ENCODE measurements at regions not wholly inside any gene's neighbourhood (a gene's known extent, or its start where the extent isn't known, plus 50 kb on each side); places are given as distances from the start of the nearest gene placed in this dataset.

DNA sequence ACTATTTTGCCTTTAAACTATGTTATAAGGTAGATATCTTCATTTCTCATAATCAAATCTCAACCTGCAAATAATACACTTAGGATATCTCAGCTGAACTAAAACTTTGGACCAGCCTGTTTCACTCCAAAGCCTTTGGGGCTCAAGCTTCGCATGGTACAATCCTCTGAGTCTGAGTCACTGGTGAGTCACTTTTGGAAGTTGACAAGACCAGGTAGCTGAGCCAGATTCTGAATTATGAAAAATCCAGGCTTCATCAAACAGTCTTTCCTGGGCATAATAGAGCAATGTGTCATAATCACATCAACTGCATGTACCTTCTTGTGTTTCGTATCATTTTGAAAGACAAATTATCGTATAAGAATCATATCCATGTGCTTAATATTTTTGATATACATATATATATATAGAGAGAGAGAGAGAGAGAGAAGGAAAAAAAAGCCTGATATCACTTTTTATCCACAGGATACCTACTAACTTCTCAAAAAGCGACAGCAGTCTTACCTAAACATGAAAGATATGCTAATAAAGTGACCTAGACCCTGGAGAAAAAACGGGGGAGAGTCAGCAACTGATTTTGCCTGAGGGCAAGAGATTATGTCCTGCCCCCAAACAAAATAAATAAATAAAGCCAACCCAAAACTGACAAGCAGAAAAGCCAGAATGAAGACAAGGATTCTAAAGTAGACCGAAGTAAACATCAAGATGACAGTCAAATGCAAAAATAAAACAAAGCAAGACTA is 263.9 kb upstream of the TGFBR2 start:
- 44% methylated on average over 6 of the region's 6 CpGs for WGBS (ENCODE audit: low lambda C conversion rate, missing lambda C conversion rate)
- Histone ChIP-seq H3K27ac (peak overlapping the region; percentile 40), H3K4me1 (ENCODE audit: insufficient read depth) (peaks cover 4% of the 10 kb centered on the region), H3K36me3 (replicated peaks; ENCODE audit: insufficient read depth, low read depth) (no peaks in the 10 kb centered on the region), H3K9me2 (replicated peaks; ENCODE audit: insufficient read depth) (no peaks in the 10 kb centered on the region), H3K4me2 (no peak overlapping the region), H2AFZ (no peak overlapping the region), H3K4me3 (no peak overlapping the region), H3K79me2 (no peaks in the 10 kb centered on the region), H3K9me3 (ENCODE audit: low read depth) (no peaks in the 10 kb centered on the region), H3K27me3 (no peaks in the 10 kb centered on the region), H4K20me1 (ENCODE audit: insufficient read depth, poor library complexity, severe bottlenecking) (no peaks in the 10 kb centered on the region)
- peak; percentile 77 for DNase-seq (ENCODE audit: low spot score)
- TF ChIP-seq EZH2phosphoT487 (IDR thresholded peaks at IDR 0.05; ENCODE audit: low read depth, severe bottlenecking, unreplicated experiment) (no peak), EZH2 (IDR thresholded peaks at IDR 0.05; ENCODE audit: borderline replicate concordance) (no peak)
- TF ChIP-seq, protein P1, sequence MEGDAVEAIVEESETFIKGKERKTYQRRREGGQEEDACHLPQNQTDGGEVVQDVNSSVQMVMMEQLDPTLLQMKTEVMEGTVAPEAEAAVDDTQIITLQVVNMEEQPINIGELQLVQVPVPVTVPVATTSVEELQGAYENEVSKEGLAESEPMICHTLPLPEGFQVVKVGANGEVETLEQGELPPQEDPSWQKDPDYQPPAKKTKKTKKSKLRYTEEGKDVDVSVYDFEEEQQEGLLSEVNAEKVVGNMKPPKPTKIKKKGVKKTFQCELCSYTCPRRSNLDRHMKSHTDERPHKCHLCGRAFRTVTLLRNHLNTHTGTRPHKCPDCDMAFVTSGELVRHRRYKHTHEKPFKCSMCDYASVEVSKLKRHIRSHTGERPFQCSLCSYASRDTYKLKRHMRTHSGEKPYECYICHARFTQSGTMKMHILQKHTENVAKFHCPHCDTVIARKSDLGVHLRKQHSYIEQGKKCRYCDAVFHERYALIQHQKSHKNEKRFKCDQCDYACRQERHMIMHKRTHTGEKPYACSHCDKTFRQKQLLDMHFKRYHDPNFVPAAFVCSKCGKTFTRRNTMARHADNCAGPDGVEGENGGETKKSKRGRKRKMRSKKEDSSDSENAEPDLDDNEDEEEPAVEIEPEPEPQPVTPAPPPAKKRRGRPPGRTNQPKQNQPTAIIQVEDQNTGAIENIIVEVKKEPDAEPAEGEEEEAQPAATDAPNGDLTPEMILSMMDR (IDR thresholded peaks at IDR 0.05; ENCODE audit: poor library complexity): no peak

DNA sequence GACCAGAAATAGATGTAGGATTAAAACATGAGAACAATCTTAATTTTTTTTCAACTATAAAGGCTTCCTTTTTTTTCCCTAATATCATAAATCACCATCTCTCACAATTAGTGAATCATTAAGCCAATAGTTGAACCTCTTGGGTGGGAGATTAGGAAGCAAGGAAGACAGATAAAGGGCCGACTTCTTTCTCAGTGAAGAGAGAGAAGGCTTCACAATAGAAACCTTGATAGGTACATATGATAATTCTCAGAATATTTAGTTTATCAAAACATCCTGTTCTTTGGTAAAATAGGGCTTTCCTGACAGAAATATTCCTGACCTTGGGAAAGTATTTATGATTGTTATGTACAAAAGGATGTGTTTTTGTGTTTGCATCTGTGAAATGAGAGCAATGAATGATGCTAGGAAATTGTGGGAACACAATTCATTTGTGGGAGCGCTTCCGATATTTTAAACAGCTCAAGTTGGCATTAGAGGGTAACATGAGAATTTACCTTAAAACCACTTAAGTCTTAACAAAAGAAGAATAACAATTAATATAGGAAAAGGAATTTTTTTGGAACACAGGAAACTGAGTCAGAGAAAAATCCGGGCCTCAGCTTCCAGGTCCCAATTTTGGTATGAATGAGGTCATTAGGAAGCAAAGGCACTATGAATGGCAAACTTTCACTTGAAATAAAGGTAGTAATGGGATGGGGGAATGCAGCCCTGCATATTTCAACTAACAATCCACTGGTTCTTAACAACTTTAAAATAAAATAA is 263.2 kb upstream of the TGFBR2 start:
- 78% methylated on average over 4 of the region's 4 CpGs for WGBS (ENCODE audit: low lambda C conversion rate, missing lambda C conversion rate)

DNA sequence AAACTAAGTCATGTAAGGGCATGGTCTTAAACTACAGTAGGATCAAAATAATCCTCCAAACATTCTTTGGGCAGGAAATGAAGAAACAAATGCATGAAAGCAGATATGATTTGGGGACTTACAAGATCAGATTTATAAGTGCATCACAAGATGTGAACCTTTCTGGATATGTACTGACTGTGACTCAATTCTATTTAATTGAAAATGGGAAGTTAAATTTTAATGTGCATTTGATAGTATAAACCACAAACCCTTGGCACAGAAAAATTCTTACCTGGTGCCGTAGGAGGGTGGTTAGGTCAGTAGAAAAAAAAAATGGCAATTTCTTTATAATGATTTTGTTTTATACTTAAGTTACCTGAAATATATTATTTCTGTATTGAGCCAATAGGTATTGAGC is 262.5 kb upstream of the TGFBR2 start:
- Histone ChIP-seq H3K4me3 (no peak overlapping the region), H4K20me1 (ENCODE audit: insufficient read depth, poor library complexity, severe bottlenecking) (no peaks in the 10 kb centered on the region), H3K4me2 (no peak overlapping the region), H3K79me2 (no peaks in the 10 kb centered on the region), H3K27me3 (no peaks in the 10 kb centered on the region), H3K9me3 (ENCODE audit: low read depth) (no peaks in the 10 kb centered on the region), H3K9me2 (replicated peaks; ENCODE audit: insufficient read depth) (no peaks in the 10 kb centered on the region), H3K36me3 (replicated peaks; ENCODE audit: insufficient read depth, low read depth) (no peaks in the 10 kb centered on the region), H2AFZ (no peak overlapping the region), H3K4me1 (ENCODE audit: insufficient read depth) (peaks cover 9% of the 10 kb centered on the region), H3K27ac (no peak overlapping the region)
- TF ChIP-seq EZH2phosphoT487 (IDR thresholded peaks at IDR 0.05; ENCODE audit: low read depth, severe bottlenecking, unreplicated experiment) (no peak), EZH2 (IDR thresholded peaks at IDR 0.05; ENCODE audit: borderline replicate concordance) (no peak)
- TF ChIP-seq, protein P1 (IDR thresholded peaks at IDR 0.05; ENCODE audit: poor library complexity): no peak
- DNase-seq (ENCODE audit: low spot score): no peak
- 100% methylated on average over 1 of the region's 1 CpG for WGBS (ENCODE audit: low lambda C conversion rate, missing lambda C conversion rate)

More for the DNA sequence above, 263.2 kb upstream of the TGFBR2 start:
- no peaks in the 10 kb centered on the region for H3K79me2 ChIP-seq
- H3K36me3 ChIP-seq (replicated peaks; ENCODE audit: insufficient read depth, low read depth): no peaks in the 10 kb centered on the region
- no peak overlapping the region for H3K4me2 ChIP-seq
- H3K4me1 ChIP-seq (ENCODE audit: insufficient read depth): peaks cover 9% of the 10 kb centered on the region
- no peak for DNase-seq (ENCODE audit: low spot score)
- peak overlapping the region; percentile 40 for H3K27ac ChIP-seq
- no peak for TF ChIP-seq EZH2phosphoT487 (IDR thresholded peaks at IDR 0.05; ENCODE audit: low read depth, severe bottlenecking, unreplicated experiment)
- TF ChIP-seq EZH2 (IDR thresholded peaks at IDR 0.05; ENCODE audit: borderline replicate concordance): no peak
- TF ChIP-seq, protein P1 (IDR thresholded peaks at IDR 0.05; ENCODE audit: poor library complexity): no peak
- no peaks in the 10 kb centered on the region for H3K27me3 ChIP-seq
- no peaks in the 10 kb centered on the region for H4K20me1 ChIP-seq (ENCODE audit: insufficient read depth, poor library complexity, severe bottlenecking)
- H3K4me3 ChIP-seq: no peak overlapping the region
- no peak overlapping the region for H2AFZ ChIP-seq
- no peaks in the 10 kb centered on the region for H3K9me2 ChIP-seq (replicated peaks; ENCODE audit: insufficient read depth)
- no peaks in the 10 kb centered on the region for H3K9me3 ChIP-seq (ENCODE audit: low read depth)

Measured in hepatocyte (in vitro differentiated cells).